GM19395 (cell line): ENCODE measurements at regions not wholly inside any gene's neighbourhood (a gene's known extent, or its start where the extent isn't known, plus 50 kb on each side); places are given as distances from the start of the nearest gene placed in this dataset.
"Not testable (repeated sequence)": the region's sequence is repeated elsewhere in the genome, so short reads cannot be mapped to it uniquely, and the experiment has no call there.

Source experiments
- ATAC-seq: cut with Tn5 transposase; IDR thresholded peaks from one replicate; pipeline ENCODE4 v1.9.1; 2021; ENCODE audit warnings: mild to moderate bottlenecking, moderate library complexity; ENCODE audit not compliant: unreplicated experiment

GRCh38 chr17:70564006-70564620 lies 394.8 kb downstream of the KCNJ2 start:
- ATAC-seq, result no peak

GRCh38 chr17:70569128-70569527 lies 399.8 kb downstream of the KCNJ2 start:
- ATAC-seq, result no peak

DNA sequence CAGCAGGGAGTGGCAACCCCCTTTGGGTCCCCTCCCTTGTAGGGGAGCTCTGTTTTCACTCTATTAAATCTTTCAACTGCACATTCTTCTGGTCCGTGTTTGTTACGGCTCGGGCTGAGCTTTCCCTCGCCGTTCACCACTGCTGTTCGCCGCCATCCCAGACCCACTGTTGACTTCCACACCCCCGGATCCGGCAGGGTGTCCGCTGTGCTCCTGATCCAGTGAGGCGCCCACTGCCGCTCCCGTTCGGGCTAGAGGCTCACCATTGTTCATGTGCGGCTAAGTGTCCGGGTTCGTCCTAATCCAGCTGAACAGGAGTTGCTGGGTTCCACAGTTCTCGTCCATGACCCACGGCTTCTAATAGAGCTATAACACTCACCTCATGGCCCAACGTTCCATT lies 408.1 kb downstream of the KCNJ2 start:
- ATAC-seq, result no peak

- ATAC-seq, result no peak
Observed at GRCh38 chr17:70581459-70581858, 412.1 kb downstream of the KCNJ2 start.

- ATAC-seq, result no peak
Observed at GRCh38 chr17:70582777-70583176, 413.4 kb downstream of the KCNJ2 start.

GRCh38 chr17:70584255-70584654 lies 414.9 kb downstream of the KCNJ2 start:
- ATAC-seq, result no peak

GRCh38 chr17:70588003-70588402 lies 418.7 kb downstream of the KCNJ2 start:
- no peak for ATAC-seq

GRCh38 chr17:70597774-70598173 lies 428.4 kb downstream of the KCNJ2 start:
- no peak for ATAC-seq

GRCh38 chr17:70599198-70599597 lies 429.9 kb downstream of the KCNJ2 start:
- no peak for ATAC-seq

GRCh38 chr17:70599945-70600344 lies 430.6 kb downstream of the KCNJ2 start:
- ATAC-seq, result not testable (repeated sequence)

DNA sequence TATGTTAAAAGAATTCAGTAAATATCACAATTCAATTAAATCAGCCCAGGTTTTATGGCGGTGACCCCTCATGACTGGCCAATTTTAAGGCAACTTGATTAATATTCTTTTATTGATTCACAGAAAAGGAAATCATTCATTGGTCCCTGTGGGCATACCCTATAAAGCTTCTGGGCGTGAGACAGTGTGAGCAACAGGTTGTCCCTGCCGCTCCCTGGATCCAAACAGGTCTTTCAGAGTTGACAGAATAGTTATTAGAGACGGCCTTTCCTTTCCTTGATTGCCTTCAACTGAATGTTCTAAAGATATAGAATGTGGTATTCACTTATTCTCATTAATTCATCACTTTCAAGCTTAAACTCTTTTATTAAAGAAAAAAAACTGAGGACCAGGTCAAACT lies 433.9 kb downstream of the KCNJ2 start:
- no peak for ATAC-seq

DNA sequence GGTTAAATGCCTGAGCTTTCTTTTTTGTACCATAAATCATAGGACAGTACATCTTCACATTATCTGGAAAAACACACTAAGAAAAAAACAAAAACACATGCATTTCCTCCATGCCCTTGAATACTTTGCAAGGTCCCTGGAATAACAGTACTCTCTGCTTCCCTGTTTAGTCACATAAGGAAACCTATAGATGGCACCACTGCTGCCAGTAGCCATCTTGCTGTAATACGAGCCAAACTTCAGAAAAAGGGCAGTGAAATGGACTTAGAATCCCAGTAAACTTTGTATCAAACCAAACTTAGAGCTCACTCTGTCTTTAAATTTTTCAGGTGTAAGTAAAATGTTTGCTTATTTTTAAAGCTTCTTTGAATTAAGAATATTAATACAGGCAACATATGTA lies 435.5 kb downstream of the KCNJ2 start:
- ATAC-seq, result no peak

DNA sequence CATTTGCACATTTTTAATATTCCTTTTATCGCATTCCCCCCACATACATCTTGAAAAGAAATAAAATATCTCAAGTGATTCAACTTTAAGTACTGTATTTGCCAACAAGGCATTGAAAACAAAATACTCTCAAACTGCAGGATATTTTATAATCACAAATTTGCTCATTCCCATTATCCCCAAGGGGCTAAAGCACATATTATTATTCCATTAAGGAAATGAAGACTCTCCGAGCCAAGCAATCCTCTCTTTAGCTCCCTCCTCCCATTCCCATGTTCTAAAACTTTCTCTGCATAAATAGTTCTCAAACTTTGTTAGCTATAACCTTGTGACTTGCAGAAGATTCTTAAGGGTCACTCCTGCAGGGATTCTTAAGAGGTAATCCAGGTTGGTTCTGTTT lies 436.8 kb downstream of the KCNJ2 start:
- ATAC-seq, result no peak

GRCh38 chr17:70608193-70608592 lies 438.9 kb downstream of the KCNJ2 start:
- no peak for ATAC-seq

DNA sequence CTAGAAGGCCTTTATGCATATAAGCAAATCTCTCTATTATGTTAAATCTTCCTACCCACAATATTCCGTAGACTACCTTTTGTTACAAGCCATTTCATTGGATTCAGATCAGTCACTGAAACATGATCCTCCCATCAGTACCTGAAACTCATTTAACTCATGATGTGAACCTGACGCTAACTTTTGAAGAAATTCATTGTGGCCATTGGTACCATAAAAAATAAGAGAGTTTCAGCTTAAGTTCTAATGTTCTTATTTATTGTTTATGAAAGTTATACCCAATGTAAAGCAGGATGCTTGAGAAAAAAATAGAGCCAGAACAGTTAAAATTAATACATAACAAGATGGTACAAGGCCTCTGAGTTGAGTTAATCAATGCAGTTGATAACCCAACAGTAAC lies 439.6 kb downstream of the KCNJ2 start:
- no peak for ATAC-seq

GRCh38 chr17:70609566-70609965 lies 440.2 kb downstream of the KCNJ2 start:
- ATAC-seq, result no peak

DNA sequence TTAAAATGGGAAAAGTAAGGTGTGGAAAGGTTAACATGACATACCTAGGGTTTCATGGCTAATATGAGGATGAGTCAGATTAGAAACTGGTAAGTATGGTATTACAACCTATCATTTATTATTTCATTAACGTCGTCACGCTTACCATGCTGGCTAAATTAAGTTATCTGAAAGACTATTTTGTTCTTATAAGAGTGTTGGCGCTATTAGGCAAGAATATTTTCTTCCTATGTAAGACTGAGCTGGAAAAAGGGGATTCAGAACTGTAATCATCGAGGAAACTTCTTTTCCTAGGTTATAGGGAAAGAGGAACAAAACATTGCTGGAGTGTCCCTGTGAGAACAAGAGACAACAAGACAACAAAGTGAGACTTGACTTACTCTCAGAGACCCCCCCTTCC lies 440.8 kb downstream of the KCNJ2 start:
- no peak for ATAC-seq

DNA sequence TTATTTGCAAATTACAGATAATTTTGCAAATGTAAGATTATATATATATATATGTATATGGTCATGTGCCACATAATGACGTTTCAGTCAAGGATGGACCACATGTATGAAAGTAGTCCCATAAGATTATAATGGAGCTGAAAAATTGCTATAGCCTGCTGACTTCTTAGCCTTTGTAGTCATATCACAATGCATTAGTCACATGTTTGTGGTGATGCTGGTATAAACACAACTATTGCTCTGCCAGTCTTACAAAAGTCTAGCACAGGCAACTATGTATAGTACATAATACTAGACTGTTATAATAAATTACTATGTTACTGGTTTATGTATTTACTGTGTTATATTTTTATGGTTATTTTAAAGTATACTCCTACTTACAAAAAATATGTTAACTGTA lies 444.3 kb downstream of the KCNJ2 start:
- ATAC-seq, result no peak

DNA sequence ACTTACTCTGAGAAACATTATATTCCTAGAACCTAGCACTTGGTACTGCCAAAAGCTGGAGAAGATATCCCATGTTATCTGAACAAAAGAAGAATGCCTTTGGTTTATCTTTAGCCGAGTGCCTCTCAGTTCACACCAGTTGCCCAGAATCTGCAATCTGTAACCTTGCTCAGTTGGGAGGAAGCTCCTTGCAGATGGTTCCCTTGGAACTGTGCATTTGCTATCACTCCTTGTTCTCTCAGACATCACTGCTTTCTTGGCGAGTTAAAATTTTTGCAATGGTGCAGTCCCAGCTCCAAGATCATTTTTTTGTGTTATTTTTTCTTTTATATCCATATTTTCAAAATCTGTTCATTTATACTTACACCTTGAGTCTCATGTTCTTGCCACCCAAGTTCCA lies 446.5 kb downstream of the KCNJ2 start:
- ATAC-seq, result no peak

- no peak for ATAC-seq
Observed at GRCh38 chr17:70618641-70619040, 449.3 kb downstream of the KCNJ2 start.

GRCh38 chr17:70621566-70621965 lies 452.2 kb downstream of the KCNJ2 start:
- no peak for ATAC-seq

GRCh38 chr17:70622368-70623260 lies 453.3 kb downstream of the KCNJ2 start:
- no peak for ATAC-seq
